OCI-LY1 (cell line): ENCODE measurements at regions not wholly inside any gene's neighbourhood (a gene's known extent, or its start where the extent isn't known, plus 50 kb on each side); places are given as distances from the start of the nearest gene placed in this dataset.

Experiments
- EZH2 ChIP-seq: fragments of 200-600 bp; sonication (generic), shearing (Covaris generic); IDR thresholded peaks from 2 replicates; pipeline ENCODE4 v1.8.0; 2017; ENCODE audit warnings: borderline replicate concordance, mixed run types, mild to moderate bottlenecking, antibody characterized with exemption, low read length, moderate library complexity, mixed read lengths
- TF ChIP-seq, protein P1 (sequence below): fragments of 200-600 bp; sonication (generic), shearing (Covaris generic); IDR thresholded peaks from 2 replicates; pipeline ENCODE4 v1.5.1; 2017; ENCODE audit warnings: mild to moderate bottlenecking, antibody characterized with exemption, low read length, moderate library complexity, mixed read lengths

DNA sequence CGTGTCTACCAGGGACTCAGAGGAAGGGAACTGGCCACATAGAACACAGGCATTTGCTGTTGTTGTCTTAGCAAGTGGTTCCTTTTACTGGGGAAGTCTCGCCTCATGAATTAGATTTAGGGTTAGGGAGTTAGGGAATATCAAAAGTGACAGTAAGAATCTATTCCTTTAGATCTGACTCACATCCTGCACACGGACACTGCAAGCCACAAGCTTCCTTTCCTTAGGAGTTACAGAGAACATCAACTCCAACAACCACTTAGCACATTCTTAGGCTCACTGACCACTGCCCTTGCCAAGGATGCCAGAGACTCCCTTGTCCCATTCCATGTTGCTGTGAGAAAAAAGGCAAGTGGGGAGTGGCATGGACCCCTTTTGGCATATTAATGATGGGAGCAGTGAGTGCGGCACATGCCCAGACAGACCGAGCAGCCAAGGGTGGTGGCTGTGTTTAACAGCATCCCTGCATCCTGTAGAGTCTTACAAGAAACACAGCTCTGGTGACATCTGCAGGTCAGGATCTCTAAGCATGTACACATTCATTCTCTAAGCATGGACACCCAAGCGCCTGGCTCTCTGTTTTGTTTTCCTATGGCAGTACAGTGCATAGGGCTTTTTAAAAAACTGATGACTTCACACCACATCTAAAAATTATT, 745.6 kb upstream of the RAB6C start:
- TF ChIP-seq, protein P1, sequence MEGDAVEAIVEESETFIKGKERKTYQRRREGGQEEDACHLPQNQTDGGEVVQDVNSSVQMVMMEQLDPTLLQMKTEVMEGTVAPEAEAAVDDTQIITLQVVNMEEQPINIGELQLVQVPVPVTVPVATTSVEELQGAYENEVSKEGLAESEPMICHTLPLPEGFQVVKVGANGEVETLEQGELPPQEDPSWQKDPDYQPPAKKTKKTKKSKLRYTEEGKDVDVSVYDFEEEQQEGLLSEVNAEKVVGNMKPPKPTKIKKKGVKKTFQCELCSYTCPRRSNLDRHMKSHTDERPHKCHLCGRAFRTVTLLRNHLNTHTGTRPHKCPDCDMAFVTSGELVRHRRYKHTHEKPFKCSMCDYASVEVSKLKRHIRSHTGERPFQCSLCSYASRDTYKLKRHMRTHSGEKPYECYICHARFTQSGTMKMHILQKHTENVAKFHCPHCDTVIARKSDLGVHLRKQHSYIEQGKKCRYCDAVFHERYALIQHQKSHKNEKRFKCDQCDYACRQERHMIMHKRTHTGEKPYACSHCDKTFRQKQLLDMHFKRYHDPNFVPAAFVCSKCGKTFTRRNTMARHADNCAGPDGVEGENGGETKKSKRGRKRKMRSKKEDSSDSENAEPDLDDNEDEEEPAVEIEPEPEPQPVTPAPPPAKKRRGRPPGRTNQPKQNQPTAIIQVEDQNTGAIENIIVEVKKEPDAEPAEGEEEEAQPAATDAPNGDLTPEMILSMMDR = no peak
- TF ChIP-seq EZH2 = no peak
